ENCODE measurements at regions not wholly inside any gene's neighbourhood (a gene's known extent, or its start where the extent isn't known, plus 50 kb on each side); places are given as distances from the start of the nearest gene placed in this dataset.

GRCh38 chr12:46664761-46665287, 161.0 kb downstream of the SLC38A4 start:
- TF ChIP-seq CTCF (IDR thresholded peaks at IDR 0.05) (no peak), POLR2A (IDR thresholded peaks at IDR 0.05) (no peak)

Data from body of pancreas (tissue), 4 donors.